ENCODE measurements at regions not wholly inside any gene's neighbourhood (a gene's known extent, or its start where the extent isn't known, plus 50 kb on each side); places are given as distances from the start of the nearest gene placed in this dataset.

- no peak for TF ChIP-seq CTCF (IDR thresholded peaks at IDR 0.05; ENCODE audit: extremely low read depth, insufficient read depth, missing control alignments)
- in situ Hi-C loops (cut with MboI; ENCODE audit: low pct_unique_long_range_greater_than_20kb, low sequenced_read_pairs, unreplicated experiment) = loop anchor here (10.0 kb wide), 1 partner anchor 195 kb away; no protein-coding TSS in a partner anchor
- DNase-seq (ENCODE audit: low spot score) = no peak
Observed at GRCh38 chr15:99509686-99510461, 55.9 kb upstream of the MEF2A start.

GRCh38 chr15:99511531-99511865, 54.3 kb upstream of the MEF2A start:
- in situ Hi-C loops (cut with MboI; ENCODE audit: low pct_unique_long_range_greater_than_20kb, low sequenced_read_pairs, unreplicated experiment) = no loop called here
- no peak for DNase-seq (ENCODE audit: low spot score)
- no peak for TF ChIP-seq CTCF (IDR thresholded peaks at IDR 0.05; ENCODE audit: extremely low read depth, insufficient read depth, missing control alignments)

- in situ Hi-C loops (cut with MboI; ENCODE audit: low pct_unique_long_range_greater_than_20kb, low sequenced_read_pairs, unreplicated experiment) = no loop called here
- DNase-seq (ENCODE audit: low spot score) = peak; percentile 58
- no peak for TF ChIP-seq CTCF (IDR thresholded peaks at IDR 0.05; ENCODE audit: extremely low read depth, insufficient read depth, missing control alignments)
Observed at GRCh38 chr15:99511866-99512661, 53.7 kb upstream of the MEF2A start.

GRCh38 chr15:99514306-99514705, 51.5 kb upstream of the MEF2A start:
- DNase-seq (ENCODE audit: low spot score) = no peak
- no peak for TF ChIP-seq CTCF (IDR thresholded peaks at IDR 0.05; ENCODE audit: extremely low read depth, insufficient read depth, missing control alignments)
- in situ Hi-C loops (cut with MboI; ENCODE audit: low pct_unique_long_range_greater_than_20kb, low sequenced_read_pairs, unreplicated experiment) = no loop called here

Measured in GM13977 (cell line).